Ovary (tissue), 7 donors: ENCODE measurements at regions not wholly inside any gene's neighbourhood (a gene's known extent, or its start where the extent isn't known, plus 50 kb on each side); places are given as distances from the start of the nearest gene placed in this dataset.
A peak's percentile ranks its signal among the peaks of the same experiment; 100 is the strongest.

Source experiments
- DNase-seq, 5 donors: peaks; one replicate each; pipeline ENCODE4 v3.0.0-alpha.2; 2019 to 2020
- H3K27ac ChIP-seq, 2 donors: fragments of 200-600 bp; one replicate each; pipeline versions ENCODE4 v1.5.1 to v1.8.0; 2019 to 2022
- H3K27me3 ChIP-seq: fragments of 200-600 bp; one replicate; pipeline ENCODE4 v1.8.0; 2022
- H3K36me3 ChIP-seq: fragments of 200-600 bp; sonication (generic); one replicate; pipeline ENCODE4 v1.5.1; 2019
- H3K4me1 ChIP-seq: one replicate; pipeline ENCODE4 v1.8.1; 2013; ENCODE audit warnings: mild to moderate bottlenecking, moderate library complexity; ENCODE audit not compliant: insufficient read depth
- H3K4me3 ChIP-seq: fragments of 200-600 bp; sonication (generic); one replicate; pipeline ENCODE4 v1.5.1; 2017
- H3K9me3 ChIP-seq, 2 donors: fragments of 200-600 bp in 1 of 2; sonication (generic) in 1 of 2; one replicate each; pipeline versions ENCODE4 v1.5.1 to v1.8.1; 2013 to 2019; ENCODE audit warnings: mild to moderate bottlenecking in 1 of 2, moderate library complexity in 1 of 2
- EP300 ChIP-seq: sonication (generic); formaldehyde crosslinking; IDR thresholded peaks from one replicate; pipeline ENCODE4 v1.6.1; 2017; ENCODE audit warnings: antibody characterized with exemption
- POLR2A ChIP-seq: fragments of 450-650 bp; IDR thresholded peaks from one replicate; pipeline ENCODE4 v1.6.1; 2017; ENCODE audit warnings: antibody characterized with exemption, mild to moderate bottlenecking, moderate library complexity
- WGBS, 3 donors: extraction: QIAGEN DNeasy Blood & Tissue Kit in 1 of 3; methylation state at CpG; one replicate each; pipeline versions ENCODE4 v1.1.5 to v1.1.7; 2013 to 2017; 5-methylcytosine and 5-hydroxymethylcytosine counted together
- intact Hi-C, 4 donors: fragments of 100-400 bp; cut with DNase I; formaldehyde crosslinking; loops; one replicate each; pipeline versions ENCODE4 v1.11.0 to v1.15.1; 2022 to 2023
- TF ChIP-seq, protein P1 (sequence below), 3 donors: fragments of 450-650 bp in 2 of 3; fragments of 200-600 bp in 1 of 3; IDR thresholded peaks; one replicate each; pipeline versions ENCODE4 v1.5.1 to v1.8.0; 2016 to 2022; ENCODE audit warnings: antibody characterized with exemption in 3 of 3, mild to moderate bottlenecking in 1 of 3
- donor health status: DM: no; HTN: no; CAD: no; lungs with moderate emphysema.
- donor health status: DM: no; HTN: no; CAD: no.
- donor health status: Bipolar disorder and iron deficiency.
- donor health status: DM: no; HTN: no; CAD: no.
- donor health status: DM: yes; HTN: yes; CAD: no.

DNA sequence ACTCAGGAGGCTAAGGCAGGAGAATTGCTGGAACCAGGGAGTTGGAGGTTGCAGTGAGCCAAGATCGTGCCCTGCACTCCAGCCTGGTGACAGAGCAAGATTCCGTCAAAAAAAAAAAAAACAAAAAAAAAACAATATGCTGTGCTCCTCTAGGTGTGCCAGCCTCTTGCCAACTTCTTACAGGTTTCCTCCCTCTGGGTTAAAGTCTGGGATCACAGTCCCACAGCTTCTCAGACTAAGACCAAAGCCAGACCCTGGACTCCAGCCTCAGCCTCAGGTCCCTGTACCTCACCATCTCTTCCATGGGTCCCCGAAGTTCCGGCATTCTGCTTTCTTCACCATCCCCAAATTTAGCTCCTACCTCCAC lies 180.8 kb upstream of the MVB12B start:
- WGBS, 3 donors: 93 to 98% (median 95%) methylated on average over 4 of the region's 4 CpGs
- peak in 1 of 5 donors; percentile 1 for DNase-seq

GRCh38 chr9:126146254-126147145 lies 180.1 kb upstream of the MVB12B start:
- no peaks in the 10 kb centered on the region for H3K36me3 ChIP-seq
- no peaks in the 10 kb centered on the region for H3K4me1 ChIP-seq
- intact Hi-C loops: no loop called here
- H3K27ac ChIP-seq: no peak overlapping the region
- TF ChIP-seq EP300 (no peak), POLR2A (no peak)
- TF ChIP-seq, protein P1, sequence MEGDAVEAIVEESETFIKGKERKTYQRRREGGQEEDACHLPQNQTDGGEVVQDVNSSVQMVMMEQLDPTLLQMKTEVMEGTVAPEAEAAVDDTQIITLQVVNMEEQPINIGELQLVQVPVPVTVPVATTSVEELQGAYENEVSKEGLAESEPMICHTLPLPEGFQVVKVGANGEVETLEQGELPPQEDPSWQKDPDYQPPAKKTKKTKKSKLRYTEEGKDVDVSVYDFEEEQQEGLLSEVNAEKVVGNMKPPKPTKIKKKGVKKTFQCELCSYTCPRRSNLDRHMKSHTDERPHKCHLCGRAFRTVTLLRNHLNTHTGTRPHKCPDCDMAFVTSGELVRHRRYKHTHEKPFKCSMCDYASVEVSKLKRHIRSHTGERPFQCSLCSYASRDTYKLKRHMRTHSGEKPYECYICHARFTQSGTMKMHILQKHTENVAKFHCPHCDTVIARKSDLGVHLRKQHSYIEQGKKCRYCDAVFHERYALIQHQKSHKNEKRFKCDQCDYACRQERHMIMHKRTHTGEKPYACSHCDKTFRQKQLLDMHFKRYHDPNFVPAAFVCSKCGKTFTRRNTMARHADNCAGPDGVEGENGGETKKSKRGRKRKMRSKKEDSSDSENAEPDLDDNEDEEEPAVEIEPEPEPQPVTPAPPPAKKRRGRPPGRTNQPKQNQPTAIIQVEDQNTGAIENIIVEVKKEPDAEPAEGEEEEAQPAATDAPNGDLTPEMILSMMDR (IDR thresholded peaks at IDR 0.05): no peak
- 45 to 47% (median 46%) methylated on average over 19 of the region's 19 CpGs for WGBS, 3 donors
- no peaks in the 10 kb centered on the region for H3K9me3 ChIP-seq
- H3K4me3 ChIP-seq: no peak overlapping the region
- H3K27me3 ChIP-seq: no peaks in the 10 kb centered on the region
- peak in 2 of 5 donors; percentile 2 to 9 for DNase-seq

More for the DNA sequence above, 180.8 kb upstream of the MVB12B start:
- Histone ChIP-seq H3K4me3 (no peak overlapping the region), H3K4me1 (no peaks in the 10 kb centered on the region), H3K36me3 (no peaks in the 10 kb centered on the region), H3K27ac (no peak overlapping the region), H3K9me3 (no peaks in the 10 kb centered on the region), H3K27me3 (no peaks in the 10 kb centered on the region)
- no peak for TF ChIP-seq EP300
- TF ChIP-seq, protein P1 (IDR thresholded peaks at IDR 0.05): no peak
- intact Hi-C loops: no loop called here

- Histone ChIP-seq H3K27me3 (no peaks in the 10 kb centered on the region), H3K27ac (no peak overlapping the region), H3K36me3 (no peaks in the 10 kb centered on the region), H3K4me3 (no peak overlapping the region), H3K9me3 (no peaks in the 10 kb centered on the region), H3K4me1 (no peaks in the 10 kb centered on the region)
- TF ChIP-seq POLR2A (no peak), EP300 (no peak)
- TF ChIP-seq, protein P1 (IDR thresholded peaks at IDR 0.05): no peak
- 50 to 67% (median 56%) methylated on average over 10 of the region's 10 CpGs for WGBS, 3 donors
- DNase-seq: peak in 3 of 5 donors; percentile 1 to 11 (median 1)
- intact Hi-C loops: no loop called here
These were observed 179.3 kb upstream of the MVB12B start for GRCh38 chr9:126147186-126147935.

DNA sequence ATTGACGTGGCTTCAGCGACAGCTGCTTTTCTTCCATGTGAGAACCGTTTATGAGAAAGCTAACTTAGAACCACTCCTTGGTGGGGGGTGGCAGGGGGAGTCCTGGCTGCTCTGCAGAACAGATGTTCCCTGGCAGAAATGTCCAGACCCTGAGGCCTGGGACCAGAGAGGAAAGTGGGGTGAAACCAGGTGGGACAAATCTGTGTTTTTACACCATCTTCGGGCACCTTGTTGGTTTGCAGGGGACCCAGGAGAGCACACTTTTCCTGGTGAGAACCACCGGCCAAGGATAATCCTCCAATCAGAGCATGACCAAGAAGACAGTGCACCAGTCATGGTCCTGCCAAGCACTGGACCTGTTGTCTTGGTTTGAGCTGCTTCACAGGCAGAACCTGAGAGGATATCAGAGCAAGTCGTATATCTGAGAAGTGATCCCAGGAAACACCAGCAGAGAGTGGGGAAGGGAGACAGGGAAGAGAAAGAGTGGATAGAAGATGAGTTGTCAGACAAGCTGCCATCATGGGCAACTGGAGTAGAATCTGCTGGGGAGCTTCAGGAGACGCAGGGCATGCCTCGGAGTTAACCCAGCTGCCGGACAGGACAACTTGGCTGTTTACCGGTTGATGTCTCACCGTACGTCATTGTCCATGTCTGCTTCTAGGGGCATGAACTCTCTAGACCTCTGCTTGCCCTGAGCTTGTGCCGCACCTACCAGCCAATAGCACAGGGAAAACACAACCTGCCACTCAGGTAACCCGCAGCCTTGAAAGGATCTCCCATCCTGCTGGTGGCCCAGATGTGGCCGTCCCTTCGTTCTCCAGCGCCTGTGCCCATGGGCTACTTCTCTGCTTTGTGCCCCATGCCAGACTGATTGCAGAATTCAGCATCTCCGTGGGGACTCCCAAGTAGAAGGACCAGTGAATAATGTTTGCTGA lies 178.4 kb upstream of the MVB12B start:
- DNase-seq: peak in 1 of 5 donors; percentile 10
- no peak overlapping the region for H3K27ac ChIP-seq
- no peaks in the 10 kb centered on the region for H3K27me3 ChIP-seq
- no peaks in the 10 kb centered on the region for H3K4me1 ChIP-seq
- H3K4me3 ChIP-seq: no peak overlapping the region
- intact Hi-C loops: no loop called here
- TF ChIP-seq EP300: no peak
- no peak for TF ChIP-seq POLR2A
- TF ChIP-seq, protein P1 (IDR thresholded peaks at IDR 0.05): no peak
- H3K9me3 ChIP-seq: no peaks in the 10 kb centered on the region
- WGBS, 3 donors: 71 to 77% (median 77%) methylated on average over 18 of the region's 18 CpGs
- no peaks in the 10 kb centered on the region for H3K36me3 ChIP-seq
